Pons (tissue), 1 donor: ENCODE measurements at regions not wholly inside any gene's neighbourhood (a gene's known extent, or its start where the extent isn't known, plus 50 kb on each side); places are given as distances from the start of the nearest gene placed in this dataset.

Experiments
- DNase-seq: peaks from one replicate; pipeline ENCODE4 v3.0.0-alpha.2; 2016; ENCODE audit warnings: low spot score

- peak; percentile 5 for DNase-seq
Observed at GRCh38 chr2:120675460-120676130, 60.1 kb upstream of the GLI2 start.

- no peak for DNase-seq
Observed at GRCh38 chr2:120677221-120677620, 58.4 kb upstream of the GLI2 start.

- DNase-seq, result no peak
Observed at GRCh38 chr2:120677696-120678247, 57.9 kb upstream of the GLI2 start.

GRCh38 chr2:120678251-120678650 is 57.4 kb upstream of the GLI2 start:
- DNase-seq, result no peak

GRCh38 chr2:120678926-120679325 is 56.7 kb upstream of the GLI2 start:
- DNase-seq, result no peak

- DNase-seq, result no peak
Observed at GRCh38 chr2:120679526-120679925, 56.1 kb upstream of the GLI2 start.

GRCh38 chr2:120680136-120680761 is 55.4 kb upstream of the GLI2 start:
- DNase-seq, result peak; percentile 85

- DNase-seq, result no peak
Observed at GRCh38 chr2:120681181-120681580, 54.5 kb upstream of the GLI2 start.

- no peak for DNase-seq
Observed at GRCh38 chr2:120681696-120682288, 53.9 kb upstream of the GLI2 start.

GRCh38 chr2:120682654-120683053 is 53.0 kb upstream of the GLI2 start:
- no peak for DNase-seq

GRCh38 chr2:120683081-120683480 is 52.6 kb upstream of the GLI2 start:
- DNase-seq, result no peak

- DNase-seq, result no peak
Observed at GRCh38 chr2:120683701-120684100, 52.0 kb upstream of the GLI2 start.

GRCh38 chr2:120684289-120685065 is 51.2 kb upstream of the GLI2 start:
- DNase-seq, result no peak

- no peak for DNase-seq
Observed at GRCh38 chr2:120685066-120685973, 50.3 kb upstream of the GLI2 start.
